Endothelial cell (in vitro differentiated cells): ENCODE measurements at regions not wholly inside any gene's neighbourhood (a gene's known extent, or its start where the extent isn't known, plus 50 kb on each side); places are given as distances from the start of the nearest gene placed in this dataset.
A peak's percentile ranks its signal among the peaks of the same experiment; 100 is the strongest.

Experiments used
- DNase-seq: peaks from one replicate; pipeline ENCODE4 v3.0.0; 2021; ENCODE audit warnings: low spot score
- H3K27ac Mint-ChIP-seq: one replicate; pipeline ENCODE4 v1.8.0; 2021; ENCODE audit warnings: mixed read lengths, inconsistent platforms; ENCODE audit not compliant: unreplicated experiment
- H3K27me3 Mint-ChIP-seq: one replicate; pipeline ENCODE4 v1.8.0; 2021; ENCODE audit warnings: mild to moderate bottlenecking, moderate library complexity, mixed read lengths, inconsistent platforms; ENCODE audit not compliant: unreplicated experiment
- H3K36me3 Mint-ChIP-seq: one replicate; pipeline ENCODE4 v1.8.0; 2021; ENCODE audit warnings: mild to moderate bottlenecking, low read depth, mixed read lengths, inconsistent platforms; ENCODE audit not compliant: unreplicated experiment
- H3K4me1 Mint-ChIP-seq: one replicate; pipeline ENCODE4 v1.8.0; 2021; ENCODE audit warnings: mild to moderate bottlenecking, mixed read lengths, inconsistent platforms; ENCODE audit not compliant: unreplicated experiment
- H3K4me3 Mint-ChIP-seq: one replicate; pipeline ENCODE4 v1.8.0; 2021; ENCODE audit warnings: mild to moderate bottlenecking, mixed read lengths, inconsistent platforms; ENCODE audit not compliant: unreplicated experiment
- H3K9me3 Mint-ChIP-seq: one replicate; pipeline ENCODE4 v1.8.0; 2021; ENCODE audit warnings: mixed read lengths, inconsistent platforms; ENCODE audit not compliant: unreplicated experiment
- TF ChIP-seq, protein P1 (sequence below): fragments of 200-600 bp; sonication (generic); IDR thresholded peaks from one replicate; pipeline ENCODE4 v1.5.0; 2021; ENCODE audit warnings: antibody characterized with exemption; ENCODE audit not compliant: unreplicated experiment

DNA sequence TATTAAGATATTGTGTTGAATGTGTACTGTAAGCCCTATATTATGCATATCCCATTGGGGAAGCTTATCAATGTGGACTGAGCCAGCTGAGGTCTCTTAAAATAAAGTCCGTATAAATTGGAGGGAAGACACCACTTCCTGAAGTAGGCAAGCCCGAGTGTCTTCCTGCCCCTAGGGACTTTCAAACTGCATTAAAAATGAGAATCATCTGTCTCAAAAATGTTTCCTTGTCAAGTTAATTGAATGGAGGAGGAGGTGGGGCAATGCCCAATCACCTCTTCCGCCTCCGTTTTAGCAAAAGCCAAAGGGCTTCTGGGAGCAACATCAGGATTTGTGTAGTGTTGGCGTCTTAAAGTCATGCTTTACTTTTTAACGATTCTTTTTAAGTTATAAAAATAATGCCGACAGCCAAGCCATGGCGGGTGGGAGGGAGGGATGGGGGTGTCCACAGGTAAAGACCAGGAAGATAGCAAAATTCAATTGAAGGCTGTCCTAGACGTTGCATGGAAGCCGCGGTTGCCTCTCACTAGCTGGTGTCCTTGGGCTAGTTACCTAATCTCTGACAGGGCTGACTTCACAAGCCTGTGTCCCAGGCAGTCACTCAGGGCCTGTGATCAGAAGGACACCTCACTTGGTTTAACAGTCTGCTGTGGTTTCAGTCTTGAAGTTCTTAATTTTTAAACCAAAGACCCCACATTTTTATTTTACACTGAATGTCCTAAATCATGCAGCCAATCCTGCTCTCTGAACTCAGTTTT, 524.9 kb upstream of the PROK2 start:
- Mint-ChIP-seq H3K36me3 (no peaks in the 10 kb centered on the region), H3K27me3 (peaks cover 7% of the 10 kb centered on the region), H3K9me3 (no peaks in the 10 kb centered on the region), H3K4me3 (no peak overlapping the region), H3K27ac (no peak overlapping the region), H3K4me1 (peaks cover 36% of the 10 kb centered on the region)
- TF ChIP-seq, protein P1, sequence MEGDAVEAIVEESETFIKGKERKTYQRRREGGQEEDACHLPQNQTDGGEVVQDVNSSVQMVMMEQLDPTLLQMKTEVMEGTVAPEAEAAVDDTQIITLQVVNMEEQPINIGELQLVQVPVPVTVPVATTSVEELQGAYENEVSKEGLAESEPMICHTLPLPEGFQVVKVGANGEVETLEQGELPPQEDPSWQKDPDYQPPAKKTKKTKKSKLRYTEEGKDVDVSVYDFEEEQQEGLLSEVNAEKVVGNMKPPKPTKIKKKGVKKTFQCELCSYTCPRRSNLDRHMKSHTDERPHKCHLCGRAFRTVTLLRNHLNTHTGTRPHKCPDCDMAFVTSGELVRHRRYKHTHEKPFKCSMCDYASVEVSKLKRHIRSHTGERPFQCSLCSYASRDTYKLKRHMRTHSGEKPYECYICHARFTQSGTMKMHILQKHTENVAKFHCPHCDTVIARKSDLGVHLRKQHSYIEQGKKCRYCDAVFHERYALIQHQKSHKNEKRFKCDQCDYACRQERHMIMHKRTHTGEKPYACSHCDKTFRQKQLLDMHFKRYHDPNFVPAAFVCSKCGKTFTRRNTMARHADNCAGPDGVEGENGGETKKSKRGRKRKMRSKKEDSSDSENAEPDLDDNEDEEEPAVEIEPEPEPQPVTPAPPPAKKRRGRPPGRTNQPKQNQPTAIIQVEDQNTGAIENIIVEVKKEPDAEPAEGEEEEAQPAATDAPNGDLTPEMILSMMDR: no peak
- DNase-seq: no peak

DNA sequence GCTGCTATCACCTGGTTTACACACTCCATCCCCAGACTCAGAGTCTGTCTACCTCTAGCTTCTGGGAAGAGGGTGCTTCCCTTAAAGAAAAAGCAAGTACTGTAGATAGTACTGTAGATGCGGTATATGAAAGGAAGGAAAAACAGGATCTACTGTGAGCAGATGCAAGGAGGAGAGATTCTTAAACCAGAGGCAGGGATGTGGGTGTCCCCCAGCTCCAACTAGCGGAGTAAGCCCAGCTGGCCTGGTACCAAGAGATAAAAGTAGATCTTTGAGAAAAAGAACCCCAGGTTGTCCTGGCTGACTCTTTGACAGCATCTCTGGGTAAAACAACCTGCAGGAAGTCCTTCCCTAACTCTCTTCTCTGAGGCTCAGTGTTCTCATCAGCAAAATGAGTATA, 523.7 kb upstream of the PROK2 start:
- TF ChIP-seq, protein P1: no peak
- H3K4me1 Mint-ChIP-seq: peaks cover 47% of the 10 kb centered on the region
- DNase-seq: no peak
- H3K27me3 Mint-ChIP-seq: peaks cover 10% of the 10 kb centered on the region
- H3K27ac Mint-ChIP-seq: no peak overlapping the region
- no peaks in the 10 kb centered on the region for H3K36me3 Mint-ChIP-seq
- H3K9me3 Mint-ChIP-seq: no peaks in the 10 kb centered on the region
- H3K4me3 Mint-ChIP-seq: no peak overlapping the region

DNA sequence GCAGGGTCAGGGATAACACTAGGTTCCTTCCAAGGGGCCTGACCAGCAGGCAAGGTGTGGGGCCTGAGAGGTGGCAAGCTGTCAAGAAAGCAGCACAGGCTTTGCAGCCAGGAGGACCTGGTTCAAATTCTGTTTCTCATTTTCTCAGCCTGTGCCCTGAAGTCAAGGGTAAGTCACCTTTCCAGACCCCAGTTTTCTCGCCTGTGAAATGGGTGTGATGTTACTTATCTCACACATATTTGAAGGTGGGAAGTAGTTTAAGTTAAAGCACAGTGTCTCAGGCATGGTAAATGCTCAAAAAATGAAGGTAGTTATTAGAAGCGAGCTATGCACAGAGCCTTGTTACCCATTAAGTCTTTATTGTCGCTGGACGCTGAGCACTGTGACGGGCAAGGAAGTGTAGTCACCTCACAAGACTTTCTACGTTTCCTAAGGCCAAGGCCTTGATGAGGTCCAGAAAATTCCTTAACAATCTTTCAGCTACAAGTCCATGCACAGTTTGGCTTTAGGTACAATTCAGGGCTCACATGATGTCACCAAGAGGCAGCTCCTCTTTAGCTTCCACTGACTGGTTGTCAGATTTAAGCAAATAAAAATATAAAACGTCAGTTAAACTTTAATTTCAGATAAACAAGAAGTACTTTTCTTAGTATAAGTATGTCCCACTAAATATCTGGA, 522.6 kb upstream of the PROK2 start:
- Mint-ChIP-seq H3K9me3 (no peaks in the 10 kb centered on the region), H3K27me3 (peaks cover 10% of the 10 kb centered on the region), H3K4me3 (no peak overlapping the region), H3K36me3 (no peaks in the 10 kb centered on the region), H3K27ac (no peak overlapping the region), H3K4me1 (peaks cover 51% of the 10 kb centered on the region)
- TF ChIP-seq, protein P1: no peak
- DNase-seq: no peak

DNA sequence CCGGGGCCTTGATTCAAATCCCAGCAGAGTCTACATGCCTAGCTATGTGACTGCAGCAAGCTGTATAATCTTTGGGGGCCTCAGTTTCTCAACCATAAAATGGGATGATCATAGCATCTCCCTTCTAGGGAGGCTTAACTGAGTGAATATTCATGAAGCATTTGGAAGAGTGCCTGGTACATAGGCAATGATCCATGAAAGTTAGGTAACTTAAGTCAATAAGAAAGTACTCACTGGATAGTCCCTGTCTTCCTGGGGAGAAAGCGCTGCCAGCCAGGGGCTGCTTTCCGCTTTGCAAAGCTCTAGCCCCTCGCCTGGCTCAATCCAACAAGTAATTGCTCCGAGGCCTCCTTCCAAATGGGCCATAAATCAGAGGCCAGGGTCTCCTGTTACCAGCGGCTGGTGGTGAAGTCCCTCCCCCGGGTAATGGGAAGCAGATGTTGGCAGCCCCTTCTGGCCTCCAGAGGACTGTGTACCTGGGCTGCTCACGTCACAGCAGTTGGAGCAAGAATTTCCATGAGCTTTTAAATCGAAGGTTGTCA, 521.9 kb upstream of the PROK2 start:
- H3K27me3 Mint-ChIP-seq: peaks cover 12% of the 10 kb centered on the region
- H3K9me3 Mint-ChIP-seq: no peaks in the 10 kb centered on the region
- TF ChIP-seq, protein P1: no peak
- H3K36me3 Mint-ChIP-seq: no peaks in the 10 kb centered on the region
- H3K4me3 Mint-ChIP-seq: no peak overlapping the region
- DNase-seq: no peak
- H3K4me1 Mint-ChIP-seq: peaks cover 53% of the 10 kb centered on the region
- H3K27ac Mint-ChIP-seq: no peak overlapping the region

DNA sequence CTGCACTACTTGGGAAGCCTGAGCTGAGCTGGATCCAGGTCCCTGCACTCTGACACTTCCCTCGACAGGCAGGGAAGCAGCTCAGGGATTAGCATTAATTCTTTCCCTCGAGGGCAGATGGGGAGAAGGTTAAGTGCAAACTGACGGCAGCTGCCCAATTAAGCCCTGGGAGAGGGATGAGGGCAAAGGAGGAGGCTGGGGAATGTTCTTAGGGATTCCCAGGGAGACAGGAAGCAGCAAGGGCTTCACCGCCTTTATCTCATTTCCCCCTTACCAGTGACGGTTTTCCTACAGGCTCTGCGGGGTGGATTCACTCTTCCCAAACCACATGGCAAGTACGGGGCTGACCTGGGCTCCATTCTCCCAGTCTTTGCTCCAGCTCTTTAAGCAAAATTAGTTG, 519.0 kb upstream of the PROK2 start:
- Mint-ChIP-seq H3K4me3 (no peak overlapping the region), H3K27ac (peak overlapping the region; percentile 80), H3K27me3 (peaks cover 11% of the 10 kb centered on the region), H3K36me3 (no peaks in the 10 kb centered on the region), H3K4me1 (peaks cover 42% of the 10 kb centered on the region), H3K9me3 (no peaks in the 10 kb centered on the region)
- TF ChIP-seq, protein P1: no peak
- peak; percentile 44 for DNase-seq
